Activated CD4-positive, CD25-positive, alpha-beta regulatory T cell treated with anti-CD3 and anti-CD28 coated beads, Interleukin-2, amount 50 U/mL, for 72 hours (primary cell): ENCODE measurements at regions not wholly inside any gene's neighbourhood (a gene's known extent, or its start where the extent isn't known, plus 50 kb on each side); places are given as distances from the start of the nearest gene placed in this dataset.
A peak's percentile ranks its signal among the peaks of the same experiment; 100 is the strongest.
"Not testable (repeated sequence)": the region's sequence is repeated elsewhere in the genome, so short reads cannot be mapped to it uniquely, and the experiment has no call there.

ENCODE experiments used
- DNase-seq: peaks from one replicate; pipeline ENCODE4 v3.0.0; 2021

DNA sequence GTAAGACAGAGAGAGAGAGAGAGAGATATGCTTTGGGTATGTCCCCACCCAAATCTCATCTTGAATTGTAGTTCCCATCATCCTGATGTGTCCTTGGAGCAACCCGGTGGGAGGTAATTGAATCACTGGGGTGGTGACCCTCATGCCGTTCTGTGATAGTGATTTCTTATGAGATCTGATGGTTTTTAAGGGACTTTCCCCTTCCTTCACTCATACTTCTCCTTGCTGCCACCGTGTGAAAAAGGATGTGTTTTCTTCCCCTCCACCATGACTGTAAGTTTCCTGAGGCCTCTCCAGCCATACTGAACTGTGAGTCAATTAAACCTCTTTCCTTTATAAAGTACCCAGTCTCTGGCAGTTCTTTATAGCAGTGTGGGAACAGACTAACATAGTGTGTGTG lies 60.3 kb downstream of the EOMES start:
- no peak for DNase-seq

GRCh38 chr3:27659279-27660021 lies 62.7 kb downstream of the EOMES start:
- no peak for DNase-seq

DNA sequence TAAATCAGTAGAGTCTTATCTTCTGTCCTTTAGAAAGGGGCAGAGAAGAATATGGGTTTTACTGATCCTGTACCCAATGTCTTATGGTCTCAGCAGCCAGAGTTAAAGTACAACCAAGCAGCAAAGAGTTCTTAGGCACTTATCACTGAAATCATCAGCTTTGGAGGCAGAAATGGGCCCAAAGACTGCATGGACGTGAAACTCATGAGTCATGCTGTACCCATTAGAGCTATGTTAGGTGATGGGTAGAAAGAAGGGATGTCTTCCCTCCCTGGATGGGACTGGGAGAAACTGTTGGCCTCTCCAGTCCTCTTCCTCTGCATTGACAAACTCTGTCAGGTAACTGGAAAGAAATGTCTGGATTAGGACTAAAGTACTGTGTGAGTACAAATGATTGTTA lies 63.4 kb downstream of the EOMES start:
- DNase-seq: no peak

DNA sequence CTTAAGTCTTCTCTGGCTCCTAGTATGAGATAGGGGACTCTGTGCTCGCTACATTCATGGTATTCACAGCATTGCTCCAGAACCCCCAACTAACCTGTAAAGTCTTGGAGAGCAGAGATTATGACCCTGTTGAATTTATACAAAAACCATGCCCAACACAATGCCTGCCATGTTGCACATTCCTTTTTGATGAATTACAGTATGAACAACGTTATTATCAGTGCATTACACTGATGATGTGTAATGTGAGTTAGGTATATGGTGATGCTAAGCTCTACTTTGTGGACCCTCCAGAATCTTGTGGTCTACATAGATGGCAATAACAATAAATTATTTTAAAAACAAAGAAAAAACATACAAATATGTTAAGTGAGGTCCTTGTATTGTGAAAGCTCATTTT lies 64.3 kb downstream of the EOMES start:
- no peak for DNase-seq

GRCh38 chr3:27657404-27657803 lies 64.7 kb downstream of the EOMES start:
- DNase-seq: no peak

DNA sequence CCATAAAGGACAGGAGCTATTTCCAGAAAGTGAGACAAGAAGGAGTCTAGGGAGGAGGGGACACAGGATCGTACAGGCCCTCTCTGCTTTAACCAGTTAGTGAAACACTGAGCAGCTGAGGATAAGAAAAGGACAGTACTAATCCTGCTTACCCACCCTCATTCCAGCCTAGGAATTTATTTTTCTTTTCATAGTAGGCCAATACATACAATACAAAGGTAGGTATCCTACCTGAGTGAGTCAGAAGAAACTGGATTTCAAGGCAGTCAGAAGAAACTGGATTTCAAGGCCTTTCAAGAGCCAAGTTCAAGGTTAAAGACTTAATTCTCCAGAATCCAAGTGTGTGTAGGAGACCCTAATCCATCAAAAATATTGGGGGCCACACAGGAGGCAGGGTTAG lies 65.3 kb downstream of the EOMES start:
- DNase-seq: no peak

- DNase-seq: no peak
Observed at GRCh38 chr3:27655547-27655946, 66.6 kb downstream of the EOMES start.

GRCh38 chr3:27653803-27654558 lies 68.1 kb downstream of the EOMES start:
- DNase-seq: no peak

GRCh38 chr3:27649277-27649676 lies 72.8 kb downstream of the EOMES start:
- no peak for DNase-seq

DNA sequence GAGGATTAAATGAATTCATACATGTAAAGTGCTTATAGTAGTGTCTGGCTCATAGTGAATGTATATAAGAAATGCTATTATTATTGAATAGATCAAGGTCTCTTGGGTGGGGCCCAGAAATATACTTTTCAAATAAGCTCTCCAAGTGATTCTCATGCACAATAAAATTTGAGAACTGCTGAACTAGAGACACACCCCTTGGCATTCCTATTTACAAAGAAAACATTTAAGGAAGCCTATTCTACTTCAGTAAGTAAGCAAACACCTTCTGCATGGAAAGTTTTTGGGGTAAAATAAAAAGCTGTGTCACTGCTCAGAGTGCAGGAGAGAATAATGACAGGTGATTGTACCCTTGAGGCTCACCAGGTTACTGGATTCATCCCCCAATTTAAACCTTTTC lies 75.2 kb downstream of the EOMES start:
- no peak for DNase-seq

DNA sequence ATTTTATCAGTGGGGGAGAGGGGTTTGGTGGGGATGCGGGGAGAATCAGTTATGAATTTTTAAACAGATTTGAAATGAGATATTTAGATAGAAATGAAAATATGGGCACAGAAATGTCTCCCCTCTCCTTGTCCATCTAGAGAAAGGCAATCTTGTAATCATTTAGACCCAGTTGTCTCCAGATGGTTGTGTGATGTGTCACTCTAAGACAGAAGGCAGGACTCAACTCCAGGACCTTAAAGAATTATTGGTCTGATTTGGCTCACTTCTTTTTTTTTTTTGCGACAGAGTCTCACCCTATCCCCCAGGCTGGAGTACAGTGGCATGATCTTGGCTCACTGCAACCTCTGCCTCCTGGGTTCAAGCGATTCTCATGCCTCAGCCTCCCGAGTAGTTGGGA lies 77.2 kb downstream of the EOMES start:
- DNase-seq: no peak

DNA sequence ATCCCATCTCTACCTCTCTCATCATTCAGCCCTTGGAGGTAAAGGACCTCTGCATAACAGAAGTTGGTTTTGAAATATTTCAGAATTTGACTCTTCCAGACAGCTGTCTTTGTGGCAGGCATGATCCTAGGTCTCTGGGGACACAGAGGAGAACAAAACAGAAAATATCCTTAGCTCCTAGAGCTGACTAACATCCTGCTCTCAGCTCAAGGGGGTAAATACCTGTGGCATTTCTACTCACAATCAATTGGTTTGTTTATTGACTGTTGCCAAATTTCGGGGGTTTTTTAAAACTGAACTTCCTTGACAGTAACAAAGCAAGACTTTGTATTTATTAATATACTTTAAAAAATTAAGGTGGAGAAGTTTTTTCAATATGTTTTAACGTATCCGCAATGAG lies 78.8 kb downstream of the EOMES start:
- DNase-seq: no peak

- DNase-seq: no peak
Observed at GRCh38 chr3:27642796-27643195, 79.3 kb downstream of the EOMES start.

DNA sequence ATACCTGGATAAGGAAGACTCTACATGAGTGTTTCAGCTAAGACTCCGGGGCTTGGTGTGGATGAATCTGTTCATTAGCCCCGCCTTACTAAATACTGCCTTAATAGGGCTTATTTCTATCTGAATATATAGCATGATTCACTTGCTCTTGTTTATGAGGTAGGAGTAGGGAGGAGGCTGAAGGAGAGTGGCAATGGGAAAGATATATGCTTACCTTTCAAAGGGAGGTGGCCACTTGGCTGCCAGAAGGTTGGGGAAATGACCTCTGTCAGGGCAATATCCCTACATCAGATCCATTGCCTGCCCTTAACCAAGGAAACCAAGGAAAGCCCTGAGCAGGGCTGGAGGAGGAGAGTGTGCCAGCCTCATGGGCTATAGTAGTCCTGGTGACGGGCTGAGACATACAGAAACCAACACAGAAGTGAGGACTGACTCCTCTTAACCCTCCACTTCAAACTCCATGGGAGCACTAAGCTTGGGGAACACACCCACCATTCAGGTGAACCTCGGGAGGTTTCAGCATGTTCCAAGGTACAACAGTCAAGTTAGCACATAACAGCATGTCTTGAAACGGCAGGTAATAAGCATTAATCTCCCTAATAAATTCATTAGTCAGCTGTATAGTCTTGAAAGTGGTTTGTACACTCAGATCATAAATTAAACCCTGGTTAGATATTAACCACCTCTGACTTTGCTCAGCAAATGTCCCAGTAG lies 80.1 kb downstream of the EOMES start:
- DNase-seq: no peak

DNA sequence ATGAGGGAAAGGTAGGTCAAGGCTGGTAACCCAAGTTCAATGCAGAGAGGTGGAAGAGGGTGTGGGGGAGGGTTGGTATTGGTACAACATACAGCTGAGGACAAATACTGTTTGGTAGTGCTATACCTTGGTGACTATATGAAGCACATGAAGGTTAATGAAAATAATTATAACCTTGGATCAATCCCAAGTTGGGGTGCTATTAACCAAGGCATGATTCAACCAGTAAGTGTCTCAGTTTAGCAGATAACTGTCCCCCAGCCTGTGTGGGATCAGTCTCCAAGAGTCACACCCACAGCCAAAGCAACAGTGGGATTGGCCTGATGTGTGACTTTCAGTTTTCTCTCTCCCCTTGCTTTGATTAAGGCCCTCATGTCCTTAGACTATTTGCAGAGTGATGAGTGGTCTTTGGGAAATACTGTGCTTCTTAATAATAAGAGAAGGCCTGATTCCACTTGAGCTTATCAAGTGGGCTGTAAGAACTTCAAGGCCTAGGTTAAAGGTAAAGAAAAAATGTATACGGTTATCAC lies 80.8 kb downstream of the EOMES start:
- DNase-seq: no peak

DNA sequence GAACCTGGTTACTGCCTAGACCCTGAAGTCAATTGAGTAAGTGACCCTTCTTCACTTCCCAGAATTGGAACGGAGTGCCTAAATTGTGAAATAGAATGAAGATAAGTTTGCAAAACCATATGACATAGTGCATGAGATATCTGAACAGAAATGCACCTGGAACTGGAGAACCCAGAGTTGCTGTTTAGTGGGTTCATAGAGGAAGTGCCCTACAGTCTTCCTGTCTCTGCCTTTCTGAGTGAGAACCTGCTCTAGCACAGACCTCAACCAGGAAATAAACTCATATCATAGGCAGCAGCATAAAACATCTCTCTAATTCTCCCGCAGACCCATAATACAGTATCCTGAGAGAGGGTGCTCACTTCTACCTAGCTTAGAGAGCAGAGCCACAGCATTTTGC lies 82.9 kb downstream of the EOMES start:
- no peak for DNase-seq

- DNase-seq: no peak
Observed at GRCh38 chr3:27638594-27638993, 83.5 kb downstream of the EOMES start.

DNA sequence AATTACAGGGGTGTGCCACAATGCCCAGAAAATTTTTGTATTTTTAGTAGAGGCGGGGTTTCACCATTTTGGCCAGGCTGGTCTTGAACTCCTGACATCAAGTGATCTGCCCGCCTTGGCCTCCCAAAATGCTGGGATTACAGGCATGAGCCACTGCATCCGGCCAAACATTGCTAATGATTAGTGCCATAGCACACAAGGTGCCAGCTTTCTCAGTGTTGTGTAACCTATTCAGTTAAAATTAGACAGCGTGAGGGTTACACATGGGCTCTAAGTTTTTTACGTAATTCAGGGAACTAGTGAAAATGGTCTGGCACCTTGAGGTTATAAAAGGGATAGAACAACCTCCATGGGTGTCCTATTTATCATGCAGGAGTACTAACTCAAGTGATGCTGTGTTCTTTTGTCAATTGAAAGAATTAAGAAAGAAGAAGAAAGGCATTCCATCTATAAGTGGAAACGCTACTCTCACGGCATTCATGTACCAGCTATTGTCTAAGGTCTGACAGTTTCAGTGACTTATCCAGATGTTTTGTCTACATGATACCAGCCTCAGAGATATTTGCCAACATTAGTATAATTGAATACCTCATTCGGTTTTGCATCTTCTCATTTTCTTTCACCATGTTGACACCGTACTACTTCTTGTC lies 84.7 kb downstream of the EOMES start:
- no peak for DNase-seq

DNA sequence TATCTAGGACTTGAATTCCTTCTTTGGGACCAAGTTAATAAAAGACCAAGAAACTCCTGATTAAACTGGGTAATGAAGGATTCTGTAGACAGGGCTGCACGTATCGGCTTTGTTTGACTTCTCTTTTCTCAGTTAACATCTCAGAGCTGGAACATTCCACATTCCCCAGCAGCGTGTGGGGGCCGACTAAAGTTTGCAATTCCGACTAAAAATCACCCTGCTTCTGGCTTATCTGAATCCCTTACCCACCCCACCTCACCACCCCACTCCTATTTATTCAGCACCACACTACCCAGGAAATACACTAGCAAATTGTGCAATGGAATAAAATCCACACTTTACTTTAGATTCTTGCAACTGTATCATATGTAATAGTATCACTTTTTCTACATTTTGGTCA lies 87.1 kb downstream of the EOMES start:
- DNase-seq: not testable (repeated sequence)

DNA sequence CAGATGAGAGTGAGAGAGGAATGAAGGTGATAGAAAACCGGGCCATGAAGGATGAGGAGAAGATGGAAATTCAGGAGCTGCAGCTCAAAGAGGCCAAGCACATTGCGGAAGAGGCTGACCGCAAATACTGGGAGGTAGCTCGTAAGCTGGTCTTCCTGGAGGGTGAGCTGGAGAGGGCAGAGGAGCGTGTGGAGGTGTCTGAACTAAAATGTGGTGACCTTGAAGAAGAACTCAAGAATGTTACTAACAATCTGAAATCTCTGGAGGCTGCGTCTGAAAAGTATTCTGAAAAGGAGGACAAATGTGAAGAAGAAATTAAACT lies 88.9 kb downstream of the EOMES start:
- DNase-seq: no peak

DNA sequence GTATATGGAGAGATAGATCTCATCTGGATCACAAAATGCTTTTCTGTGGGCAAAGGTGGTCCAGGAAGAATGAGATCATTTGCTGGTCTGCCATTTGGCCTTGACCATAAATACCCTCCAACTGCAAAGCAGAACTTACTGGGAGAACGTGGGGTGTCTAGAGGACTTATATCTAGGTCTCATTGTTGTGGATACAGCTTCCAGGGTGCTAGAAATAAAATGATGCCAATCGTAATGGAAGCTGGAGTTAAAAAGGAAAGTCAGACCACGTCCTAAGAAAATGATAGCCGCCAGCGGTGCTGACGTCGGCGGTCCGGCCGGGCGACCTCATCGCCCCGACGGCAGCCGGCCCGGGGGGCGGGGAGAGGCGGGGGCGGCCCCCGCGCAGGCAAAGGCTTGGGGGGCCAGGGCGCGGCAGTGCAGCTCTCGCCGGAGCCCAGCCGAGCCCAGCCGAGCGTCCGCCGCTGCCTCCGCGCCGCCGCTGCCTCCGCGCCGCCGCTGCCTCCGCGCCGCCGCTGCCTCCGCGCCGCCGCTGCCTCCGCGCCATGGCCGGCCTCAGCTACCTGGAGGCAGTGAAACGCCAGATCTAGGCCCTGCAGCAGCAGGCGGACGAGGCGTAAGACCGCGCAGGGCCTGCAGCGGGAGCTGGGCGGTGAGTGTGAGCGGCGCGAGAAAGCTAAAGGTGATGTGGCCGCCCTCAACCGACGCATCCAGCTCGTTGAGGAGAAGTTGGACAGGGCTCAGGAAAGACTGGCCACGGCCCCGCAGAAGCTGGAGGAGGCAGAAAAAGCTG lies 89.5 kb downstream of the EOMES start:
- peak; percentile 63 for DNase-seq

GRCh38 chr3:27630885-27631284 lies 91.2 kb downstream of the EOMES start:
- no peak for DNase-seq

GRCh38 chr3:27629366-27629765 lies 92.8 kb downstream of the EOMES start:
- DNase-seq: no peak
